RPMI8226 (cell line): ENCODE measurements at regions not wholly inside any gene's neighbourhood (a gene's known extent, or its start where the extent isn't known, plus 50 kb on each side); places are given as distances from the start of the nearest gene placed in this dataset.

Source experiments
- DNase-seq: peaks from one replicate; pipeline ENCODE4 v3.0.0-alpha.2; 2015

GRCh38 chr14:61953602-61954001, 191.4 kb downstream of the SNAPC1 start:
- no peak for DNase-seq

- no peak for DNase-seq
Observed at GRCh38 chr14:61954306-61954705, 192.1 kb downstream of the SNAPC1 start.

GRCh38 chr14:61956517-61956916, 194.3 kb downstream of the SNAPC1 start:
- DNase-seq, result no peak

DNA sequence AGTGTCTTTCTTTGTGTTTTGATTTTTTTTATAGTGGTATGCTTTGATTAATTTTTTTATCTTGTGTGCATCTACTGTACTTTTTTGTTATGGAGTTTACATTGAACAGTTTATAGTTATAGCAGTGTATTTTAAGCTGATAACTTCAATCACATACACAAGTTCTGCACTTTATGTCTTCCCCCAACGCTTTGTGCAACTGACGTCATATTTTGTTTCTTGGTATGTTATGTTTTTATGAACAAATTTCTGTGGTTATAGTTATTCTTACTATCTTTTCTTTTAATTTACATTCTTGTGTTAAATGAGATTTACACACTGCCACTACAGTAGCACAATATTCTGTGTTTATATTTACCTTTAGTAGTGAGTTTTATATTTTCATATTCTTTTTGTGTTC, 197.1 kb downstream of the SNAPC1 start:
- DNase-seq, result no peak

GRCh38 chr14:61961369-61961768, 199.1 kb downstream of the SNAPC1 start:
- DNase-seq, result no peak

- no peak for DNase-seq
Observed at GRCh38 chr14:61963926-61964325, 201.7 kb downstream of the SNAPC1 start.

GRCh38 chr14:61965030-61965745, 203.0 kb downstream of the SNAPC1 start:
- DNase-seq, result no peak

DNA sequence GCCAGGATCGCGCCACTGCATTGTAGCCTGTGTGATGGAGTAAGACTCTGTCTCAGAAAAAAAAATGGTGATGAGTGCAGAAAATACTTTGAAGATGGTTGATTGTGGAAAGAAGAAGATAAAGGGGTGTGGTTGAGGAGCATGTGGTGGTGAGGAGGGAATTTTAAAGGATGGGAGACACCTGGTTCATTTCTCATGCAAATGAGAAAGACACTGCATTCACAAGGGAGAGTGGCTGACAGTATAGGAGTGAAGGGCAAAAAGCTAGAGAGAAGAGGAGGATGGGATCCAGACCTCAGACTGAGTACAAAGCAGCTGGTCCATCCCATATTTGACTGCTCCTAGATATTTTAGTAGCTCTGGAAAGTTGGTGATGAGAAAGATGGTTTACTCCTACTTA, 206.0 kb downstream of the SNAPC1 start:
- no peak for DNase-seq

GRCh38 chr14:61972711-61973110, 210.5 kb downstream of the SNAPC1 start:
- DNase-seq, result no peak

- DNase-seq, result no peak
Observed at GRCh38 chr14:61973981-61974380, 211.8 kb downstream of the SNAPC1 start.

DNA sequence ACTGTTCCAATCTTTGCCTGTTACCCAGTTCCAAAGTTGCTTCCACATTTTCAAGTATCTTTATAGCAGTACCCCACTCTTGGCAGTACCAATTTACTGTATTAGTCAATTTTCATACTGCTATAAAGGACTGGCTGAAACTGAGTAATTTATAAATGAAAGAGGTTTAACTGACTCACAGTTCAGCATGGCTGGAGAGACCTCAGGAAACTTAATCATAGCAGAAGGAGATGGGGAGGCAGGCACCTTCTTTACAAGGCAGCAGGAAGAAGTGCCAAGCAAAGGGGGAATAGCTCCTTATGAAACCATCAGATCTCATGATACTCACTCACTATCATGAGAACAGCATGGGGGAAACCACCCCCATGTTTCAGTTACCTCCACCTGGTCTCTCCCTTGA, 215.0 kb downstream of the SNAPC1 start:
- no peak for DNase-seq

DNA sequence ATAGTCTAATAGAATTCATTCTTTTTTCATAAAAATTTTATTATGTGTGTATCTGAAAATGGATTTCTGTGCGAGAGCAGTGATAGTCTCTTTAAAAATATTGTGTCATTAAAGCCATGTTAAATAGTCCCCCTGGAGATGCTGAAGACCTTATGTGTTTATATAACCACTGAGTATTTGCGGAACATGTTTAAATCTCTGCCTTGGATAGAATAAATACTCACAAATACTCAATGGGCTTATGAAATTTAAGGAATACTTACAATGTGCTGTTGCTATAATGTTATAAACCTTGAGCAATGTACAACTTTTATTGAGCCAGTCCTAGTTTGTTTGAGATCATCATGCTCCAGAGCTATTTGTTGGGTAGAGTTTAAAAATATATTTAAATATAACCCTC, 226.0 kb downstream of the SNAPC1 start:
- DNase-seq, result no peak

- DNase-seq, result no peak
Observed at GRCh38 chr14:61992139-61992538, 229.9 kb downstream of the SNAPC1 start.

GRCh38 chr14:61992926-61993325, 230.7 kb downstream of the SNAPC1 start:
- no peak for DNase-seq

DNA sequence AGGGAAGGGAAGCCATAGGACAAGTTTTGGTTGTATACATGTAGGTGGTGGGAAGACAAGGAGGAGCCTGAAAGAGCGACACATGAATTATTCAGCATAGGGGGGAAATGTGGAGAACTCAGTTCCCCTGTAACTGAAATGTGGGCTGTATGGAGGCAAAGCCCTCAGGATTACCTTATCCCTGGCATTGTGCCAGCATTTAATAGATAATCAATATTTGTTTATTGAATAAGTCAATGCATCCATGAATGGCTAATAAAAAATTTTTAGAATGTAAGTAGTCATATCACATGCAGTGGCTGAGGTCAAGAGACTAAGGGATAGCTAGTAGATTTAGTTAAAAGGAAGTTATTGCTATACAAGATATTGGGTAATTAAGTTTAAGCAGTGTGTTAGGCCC, 232.4 kb downstream of the SNAPC1 start:
- no peak for DNase-seq

DNA sequence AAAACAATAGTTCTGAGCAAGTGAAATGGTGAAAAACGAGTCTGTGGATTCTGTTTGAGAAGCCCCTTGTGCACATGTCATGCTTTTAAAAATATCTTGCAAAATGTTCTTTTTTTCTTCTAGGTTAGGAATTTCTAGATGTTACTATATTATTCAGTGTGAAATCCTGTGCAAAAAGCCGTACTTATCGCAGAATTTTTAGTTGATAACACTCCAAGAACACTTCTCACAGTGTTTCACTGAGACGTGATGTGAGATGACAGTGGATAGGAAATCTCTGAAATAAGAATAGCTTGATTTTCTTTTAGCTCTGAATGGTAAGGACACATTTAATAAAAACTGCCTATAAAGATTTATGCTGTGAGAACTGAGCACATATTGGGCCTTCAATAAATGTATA, 234.5 kb downstream of the SNAPC1 start:
- DNase-seq, result no peak

GRCh38 chr14:61997161-61997560, 234.9 kb downstream of the SNAPC1 start:
- DNase-seq, result no peak

DNA sequence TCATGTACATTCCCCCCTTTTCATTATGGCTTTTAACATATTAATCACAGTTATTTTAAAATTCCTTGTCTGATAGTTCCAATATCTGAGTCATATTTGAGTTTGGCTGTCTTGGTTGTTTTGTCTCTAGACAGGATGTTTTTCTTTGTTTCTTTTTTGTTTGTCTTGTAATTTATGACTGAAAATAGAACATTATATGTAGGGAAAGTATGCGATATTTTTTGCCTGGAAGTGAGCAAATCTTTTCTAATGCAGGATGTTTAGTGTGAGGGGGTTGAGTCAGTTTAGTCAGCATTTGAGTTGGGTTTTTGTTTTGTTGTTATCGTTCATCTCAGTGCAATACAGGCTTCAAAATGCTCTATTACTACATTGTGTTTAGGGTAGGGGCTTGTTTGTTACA, 239.7 kb downstream of the SNAPC1 start:
- DNase-seq, result no peak

DNA sequence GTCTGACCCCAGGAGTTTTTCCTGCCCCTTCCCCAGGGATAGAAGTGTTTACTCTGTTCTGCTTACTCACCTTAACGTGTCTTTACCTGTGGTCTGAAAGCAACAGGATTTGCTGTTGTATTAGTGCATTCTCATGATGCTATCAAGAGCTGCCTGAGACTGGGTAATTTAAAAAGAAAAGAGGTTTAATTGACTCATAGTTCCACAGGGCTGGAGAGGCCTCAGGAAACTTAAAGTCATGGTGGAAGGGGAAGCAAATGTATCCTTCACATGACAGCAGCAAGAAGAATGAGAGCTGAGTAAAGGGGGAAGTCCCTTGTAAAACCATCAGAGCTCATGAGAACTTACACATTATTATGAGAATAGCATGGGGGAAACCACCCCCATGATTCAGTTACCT, 240.4 kb downstream of the SNAPC1 start:
- DNase-seq, result no peak

- DNase-seq, result no peak
Observed at GRCh38 chr14:62003701-62004100, 241.5 kb downstream of the SNAPC1 start.

GRCh38 chr14:62006116-62006731, 244.0 kb downstream of the SNAPC1 start:
- DNase-seq, result no peak

GRCh38 chr14:62015243-62015642, 253.0 kb downstream of the SNAPC1 start:
- no peak for DNase-seq

- peak; percentile 45 for DNase-seq
Observed at GRCh38 chr14:62015945-62016344, 253.7 kb downstream of the SNAPC1 start.

DNA sequence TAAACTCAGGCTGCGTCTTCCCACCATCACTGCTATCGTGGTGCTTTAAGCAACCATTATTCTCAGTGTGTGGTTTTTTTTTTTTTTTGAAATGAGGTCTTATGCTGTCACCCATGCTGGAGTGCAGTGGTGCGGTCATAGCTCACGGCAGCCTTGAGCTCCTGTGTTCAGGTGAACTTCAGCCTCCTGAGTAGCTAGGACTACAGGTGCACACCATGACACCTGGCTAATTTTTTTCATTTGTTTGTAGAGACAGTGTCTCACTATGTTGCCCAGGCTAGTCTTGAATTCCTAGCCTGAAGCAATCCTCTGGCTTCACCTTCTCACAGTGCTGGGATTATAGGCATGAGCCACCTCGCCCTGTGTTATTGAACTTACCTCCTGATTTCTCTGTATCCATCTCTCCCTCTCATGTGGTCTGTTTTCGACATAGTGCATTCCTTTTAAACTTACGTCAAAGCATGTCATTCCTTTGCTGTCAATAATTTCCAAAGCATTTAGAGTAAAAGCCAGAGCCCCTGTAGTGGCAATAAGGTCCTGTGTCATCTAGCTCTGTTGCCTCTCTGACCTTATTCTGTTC, 255.5 kb downstream of the SNAPC1 start:
- no peak for DNase-seq

DNA sequence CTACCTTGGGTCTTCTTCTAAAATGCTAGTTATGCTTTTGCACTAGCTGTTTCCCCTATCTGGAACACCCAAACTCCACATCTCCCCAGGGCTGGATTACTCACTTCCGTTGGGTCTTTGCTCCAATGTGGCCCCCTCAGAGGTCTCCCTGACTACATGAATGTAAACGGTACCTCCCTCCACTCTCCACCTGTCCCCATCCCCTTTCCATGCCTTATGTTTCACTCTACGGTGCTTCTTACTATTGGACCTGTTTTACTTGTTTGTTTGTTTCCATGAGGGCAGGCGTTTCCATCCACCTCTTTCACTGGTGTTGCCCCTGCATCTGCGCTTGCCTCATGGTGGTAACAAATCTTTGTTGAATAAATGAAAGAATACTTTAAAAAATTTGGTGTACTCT, 256.4 kb downstream of the SNAPC1 start:
- no peak for DNase-seq
